ENCODE measurements at regions not wholly inside any gene's neighbourhood (a gene's known extent, or its start where the extent isn't known, plus 50 kb on each side); places are given as distances from the start of the nearest gene placed in this dataset.
"Not testable (repeated sequence)": the region's sequence is repeated elsewhere in the genome, so short reads cannot be mapped to it uniquely, and the experiment has no call there.

GRCh38 chr12:9464408-9464807, 143.3 kb downstream of the KLRB1 start:
- POLR2A ChIA-PET = no interaction called here
- no peaks in the 10 kb centered on the region for H3K27me3 ChIP-seq (ENCODE audit: control insufficient read depth, insufficient read depth, low read length)
- DNase-seq (ENCODE audit: low read depth) = no peak
- no peaks in the 10 kb centered on the region for H3K36me3 ChIP-seq (ENCODE audit: control insufficient read depth, insufficient read depth, low read length)
- no peak overlapping the region for H3K4me3 ChIP-seq (ENCODE audit: low read depth, low read length)
- TF ChIP-seq CTCF (IDR thresholded peaks at IDR 0.05; ENCODE audit: insufficient read depth, low read depth, low read length) = no peak
- CTCF ChIA-PET = no interaction called here

- DNase-seq (ENCODE audit: low read depth); POLR2A ChIA-PET; CTCF ChIA-PET; H3K4me3 ChIP-seq (ENCODE audit: low read depth, low read length); H3K27me3 ChIP-seq (ENCODE audit: control insufficient read depth, insufficient read depth, low read length); H3K36me3 ChIP-seq (ENCODE audit: control insufficient read depth, insufficient read depth, low read length): not testable (repeated sequence)
Observed at GRCh38 chr12:9455516-9455915, 152.2 kb downstream of the KLRB1 start.

DNA sequence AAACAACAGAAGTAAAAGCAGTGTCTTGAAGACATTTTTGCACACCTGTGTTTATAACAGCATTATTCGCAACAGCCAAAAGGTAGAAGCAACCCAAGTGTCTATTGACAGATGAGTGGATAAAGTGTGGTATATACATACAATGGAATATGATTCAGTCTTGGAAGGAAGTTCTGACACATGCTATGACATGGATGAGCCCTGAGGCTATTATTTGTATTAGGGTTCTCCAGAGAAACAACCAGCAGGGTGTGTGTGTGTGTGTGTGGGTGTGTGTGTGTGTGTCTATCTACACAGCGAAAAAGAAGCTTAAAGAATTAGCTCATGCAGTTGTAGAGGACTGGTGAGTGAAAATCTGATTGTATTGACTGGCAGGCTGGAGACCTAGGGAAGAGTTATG, 153.7 kb downstream of the KLRB1 start:
- H3K36me3 ChIP-seq (ENCODE audit: control insufficient read depth, insufficient read depth, low read length); POLR2A ChIA-PET; H3K4me3 ChIP-seq (ENCODE audit: low read depth, low read length); CTCF ChIA-PET; H3K27me3 ChIP-seq (ENCODE audit: control insufficient read depth, insufficient read depth, low read length); DNase-seq (ENCODE audit: low read depth): not testable (repeated sequence)

DNA sequence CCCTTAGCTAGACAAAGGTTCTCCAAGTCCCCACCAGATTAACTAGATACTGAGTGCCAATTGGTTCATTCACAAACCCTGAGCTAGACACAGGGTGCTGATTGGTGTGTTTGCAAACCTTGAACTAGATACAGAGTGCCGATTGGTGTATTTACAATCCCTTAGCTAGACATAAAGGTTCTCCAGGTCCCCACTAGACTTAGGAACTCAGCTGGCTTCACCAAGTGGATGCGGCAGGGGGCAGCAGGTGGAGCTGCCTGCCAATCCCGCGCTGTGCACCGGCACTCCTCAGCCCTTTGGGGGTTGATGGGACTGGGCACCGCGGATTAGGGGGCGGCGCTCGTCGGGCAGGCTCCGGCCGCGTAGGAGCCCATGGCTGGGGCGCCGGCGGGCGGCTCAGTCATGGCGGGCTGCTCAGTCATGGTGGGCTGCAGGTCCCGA, 157.6 kb downstream of the KLRB1 start:
- peak overlapping the region; percentile 2; the same call in 1 of the 2 replicates for H3K4me3 ChIP-seq (ENCODE audit: low read depth, low read length)
- H3K36me3 ChIP-seq (ENCODE audit: control insufficient read depth, insufficient read depth, low read length); DNase-seq (ENCODE audit: low read depth); H3K27me3 ChIP-seq (ENCODE audit: control insufficient read depth, insufficient read depth, low read length); POLR2A ChIA-PET: not testable (repeated sequence)
- CTCF ChIA-PET = interaction anchor here (1.1 kb wide), 1 partner anchor 109 kb away, joined by 3 read pairs; no protein-coding TSS in a partner anchor

DNA sequence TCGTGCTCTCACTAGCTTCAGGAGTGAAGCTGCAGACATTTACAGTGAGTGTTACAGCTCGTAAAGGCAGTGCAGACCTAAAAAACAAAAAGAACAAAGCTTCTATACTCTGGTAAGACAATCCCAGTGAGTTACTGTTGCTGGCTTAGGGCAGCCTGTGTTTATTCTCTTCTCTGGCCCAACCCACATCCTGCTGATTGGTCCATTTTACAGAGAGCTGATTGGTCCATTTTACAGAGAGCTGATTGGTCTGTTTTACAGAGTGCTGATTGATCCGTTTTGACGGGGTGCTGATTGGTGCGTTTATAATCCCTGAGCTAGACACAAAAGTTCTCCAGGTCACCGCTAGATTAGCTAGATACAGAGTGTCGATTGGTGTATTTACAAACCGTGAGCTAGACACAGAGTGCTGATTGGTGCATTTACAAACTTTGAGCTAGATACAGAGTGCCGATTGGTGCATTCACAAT, 158.0 kb downstream of the KLRB1 start:
- H3K4me3 ChIP-seq (ENCODE audit: low read depth, low read length); DNase-seq (ENCODE audit: low read depth); H3K27me3 ChIP-seq (ENCODE audit: control insufficient read depth, insufficient read depth, low read length); POLR2A ChIA-PET; H3K36me3 ChIP-seq (ENCODE audit: control insufficient read depth, insufficient read depth, low read length): not testable (repeated sequence)
- CTCF ChIA-PET = interaction anchor here (0.6 to 1.1 kb wide), 2 partner anchors 109 to 121 kb away, joined by 3 to 4 read pairs; no protein-coding TSS in a partner anchor

DNA sequence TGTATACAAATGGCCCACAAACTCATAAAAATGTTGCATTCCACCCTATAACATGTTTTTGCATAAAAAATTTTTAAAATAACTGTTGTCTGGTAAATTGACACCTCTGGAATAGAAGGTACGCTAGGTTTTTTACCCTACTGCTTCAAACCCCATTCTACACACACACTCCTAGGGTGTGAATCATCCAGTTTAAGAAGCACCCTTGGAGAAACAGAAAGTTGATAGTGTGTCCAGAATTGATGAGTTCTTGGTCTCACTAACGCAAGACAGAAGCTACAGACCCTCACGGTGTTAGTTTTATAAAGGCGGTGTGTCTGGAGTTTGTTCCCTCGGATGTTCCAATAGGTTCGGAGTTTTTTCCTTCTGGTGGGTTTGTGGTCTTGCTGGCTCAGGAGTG, 158.5 kb downstream of the KLRB1 start:
- POLR2A ChIA-PET = no interaction called here
- CTCF ChIA-PET = interaction anchor here (0.6 to 1.1 kb wide), 2 partner anchors 108 to 120 kb away, joined by 3 to 4 read pairs; no protein-coding TSS in a partner anchor
- Histone ChIP-seq H3K36me3 (ENCODE audit: control insufficient read depth, insufficient read depth, low read length) (no peaks in the 10 kb centered on the region), H3K27me3 (ENCODE audit: control insufficient read depth, insufficient read depth, low read length) (no peaks in the 10 kb centered on the region), H3K4me3 (ENCODE audit: low read depth, low read length) (no peak overlapping the region)
- no peak for DNase-seq (ENCODE audit: low read depth)
- TF ChIP-seq CTCF (IDR thresholded peaks at IDR 0.05; ENCODE audit: insufficient read depth, low read depth, low read length) = no peak

- H3K27me3 ChIP-seq (ENCODE audit: control insufficient read depth, insufficient read depth, low read length); DNase-seq (ENCODE audit: low read depth); CTCF ChIA-PET; H3K36me3 ChIP-seq (ENCODE audit: control insufficient read depth, insufficient read depth, low read length); POLR2A ChIA-PET: not testable (repeated sequence)
- peak overlapping the region; percentile 61 for H3K4me3 ChIP-seq (ENCODE audit: low read depth, low read length)
Observed at GRCh38 chr12:9448648-9449047, 159.1 kb downstream of the KLRB1 start.

DNA sequence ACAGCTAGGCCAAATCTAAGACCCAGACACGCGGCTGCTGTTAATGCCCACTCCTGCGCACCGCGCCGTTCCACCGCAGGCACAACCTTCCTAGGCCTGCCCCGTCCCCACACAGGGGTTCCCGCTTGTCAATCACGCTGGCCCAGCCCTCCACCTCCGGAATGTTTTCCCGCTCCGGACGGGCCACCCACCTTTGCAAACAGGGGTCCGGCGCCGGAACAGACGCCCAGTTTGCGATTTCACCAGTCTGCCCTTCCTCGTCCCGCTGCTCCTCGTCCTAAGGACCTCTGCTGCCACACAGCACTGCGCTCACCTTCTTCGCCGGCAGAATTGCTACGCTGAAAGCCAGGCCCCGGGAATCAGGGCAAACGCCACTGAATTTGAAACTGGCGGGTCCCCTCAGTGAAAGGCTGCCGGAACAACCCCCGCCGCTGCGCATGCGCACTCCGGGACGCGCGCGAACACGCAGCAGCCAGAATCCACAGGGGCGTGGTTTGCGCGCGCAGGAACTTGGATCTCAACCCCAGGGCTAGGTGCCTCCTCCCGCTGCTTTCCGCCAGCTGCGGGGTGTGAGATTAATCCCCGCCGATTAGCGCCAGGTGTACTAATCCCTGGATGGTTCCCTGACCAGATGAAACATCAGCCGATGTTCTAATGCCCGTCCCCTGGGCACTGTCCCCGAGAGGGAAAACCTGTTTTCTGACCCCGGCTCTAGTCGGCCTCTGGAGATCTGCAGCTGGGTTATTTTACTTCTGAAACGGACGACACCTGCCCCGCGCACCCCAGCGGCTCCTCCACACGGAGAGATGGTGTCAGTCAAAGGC, 159.7 kb downstream of the KLRB1 start:
- peak overlapping the region; percentile 61 for H3K4me3 ChIP-seq (ENCODE audit: low read depth, low read length)
- H3K27me3 ChIP-seq (ENCODE audit: control insufficient read depth, insufficient read depth, low read length); CTCF ChIA-PET; H3K36me3 ChIP-seq (ENCODE audit: control insufficient read depth, insufficient read depth, low read length); POLR2A ChIA-PET: not testable (repeated sequence)
- DNase-seq (ENCODE audit: low read depth) = peak; percentile 11

DNA sequence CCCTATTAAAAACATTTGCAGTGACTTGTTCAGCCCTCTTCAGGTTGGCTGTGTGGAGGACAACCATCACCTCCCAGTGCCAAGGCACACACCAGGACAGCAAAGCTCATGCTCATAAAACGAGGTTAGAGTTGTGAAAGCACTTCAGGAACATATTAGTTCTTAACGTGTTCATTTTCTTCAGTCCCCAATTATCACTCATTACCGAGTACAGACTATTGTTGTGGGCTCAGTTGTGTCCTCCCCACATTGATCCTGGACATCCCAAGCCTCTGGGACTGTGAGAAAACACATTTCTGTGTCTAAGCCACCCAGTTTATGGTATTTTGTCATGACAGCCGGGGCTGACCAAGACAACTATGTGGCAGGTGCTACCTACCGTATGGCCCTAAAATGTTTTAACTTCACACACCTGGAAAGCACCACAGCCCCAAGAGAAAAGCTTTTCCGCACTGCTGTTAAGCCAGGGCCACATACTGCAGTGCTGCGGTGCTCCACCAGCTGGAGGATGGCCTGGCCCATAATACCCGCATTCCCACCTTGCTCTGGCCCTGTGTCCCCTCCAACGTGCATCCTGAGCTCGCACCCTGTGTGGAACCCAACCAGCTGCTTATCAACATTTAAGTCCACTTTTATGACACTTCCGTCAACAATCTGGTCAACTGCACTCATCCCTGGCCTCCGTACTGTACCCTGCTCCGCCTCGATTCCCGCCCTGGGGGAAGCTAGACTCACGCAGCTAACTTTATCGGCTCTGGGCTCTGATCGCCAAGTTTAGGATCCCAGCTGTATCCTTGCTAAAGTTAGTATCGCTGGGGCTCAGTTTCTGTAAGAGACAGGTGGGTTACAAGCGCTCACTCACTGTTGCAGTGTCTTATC, 160.6 kb downstream of the KLRB1 start:
- POLR2A ChIA-PET; H3K36me3 ChIP-seq (ENCODE audit: control insufficient read depth, insufficient read depth, low read length): not testable (repeated sequence)

GRCh38 chr12:9440428-9440827, 167.3 kb downstream of the KLRB1 start:
- DNase-seq (ENCODE audit: low read depth); H3K36me3 ChIP-seq (ENCODE audit: control insufficient read depth, insufficient read depth, low read length); POLR2A ChIA-PET; CTCF ChIA-PET; H3K4me3 ChIP-seq (ENCODE audit: low read depth, low read length); H3K27me3 ChIP-seq (ENCODE audit: control insufficient read depth, insufficient read depth, low read length): not testable (repeated sequence)

More for the DNA sequence above, 160.6 kb downstream of the KLRB1 start:
- CTCF ChIA-PET; DNase-seq (ENCODE audit: low read depth); H3K27me3 ChIP-seq (ENCODE audit: control insufficient read depth, insufficient read depth, low read length): not testable (repeated sequence)
- peak overlapping the region; percentile 61 for H3K4me3 ChIP-seq (ENCODE audit: low read depth, low read length)
